NT2/D1 (cell line): ENCODE measurements at regions not wholly inside any gene's neighbourhood (a gene's known extent, or its start where the extent isn't known, plus 50 kb on each side); places are given as distances from the start of the nearest gene placed in this dataset.

Experiments used
- DNase-seq: peaks from one replicate; pipeline ENCODE4 v3.0.0-alpha.2; 2011; ENCODE audit warnings: low read depth, low spot score
- H3K27me3 ChIP-seq: 2 replicates; pipeline ENCODE4 v1.6.0; 2011; ENCODE audit warnings: mild to moderate bottlenecking; ENCODE audit not compliant: insufficient read length, insufficient read depth
- H3K36me3 ChIP-seq: 2 replicates; pipeline ENCODE4 v1.6.1; 2011; ENCODE audit warnings: mild to moderate bottlenecking, low read length, mixed read lengths; ENCODE audit not compliant: insufficient read depth, insufficient read length
- H3K4me1 ChIP-seq: 2 replicates; pipeline ENCODE4 v1.5.1; 2011; ENCODE audit not compliant: insufficient read depth, insufficient read length
- H3K4me3 ChIP-seq: 2 replicates; pipeline ENCODE4 v1.5.1; 2011; ENCODE audit warnings: low read depth; ENCODE audit not compliant: insufficient read length
- H3K9ac ChIP-seq: 2 replicates; pipeline ENCODE4 v1.6.0; 2011; ENCODE audit warnings: low read depth; ENCODE audit not compliant: insufficient read length
- H3K9me3 ChIP-seq: 2 replicates; pipeline ENCODE4 v1.5.1; 2011; ENCODE audit warnings: mild to moderate bottlenecking, low read length; ENCODE audit not compliant: insufficient read depth
- SUZ12 ChIP-seq: IDR thresholded peaks from 2 replicates; pipeline ENCODE4 v1.6.1; 2011; ENCODE audit not compliant: insufficient read length, insufficient read depth; ENCODE audit errors: extremely low read depth
- YY1 ChIP-seq: IDR thresholded peaks from 2 replicates; pipeline ENCODE4 v1.6.1; 2011; ENCODE audit not compliant: insufficient read length, insufficient read depth
- ZNF274 ChIP-seq: IDR thresholded peaks from 2 replicates; pipeline ENCODE4 v1.6.1; 2011; ENCODE audit warnings: mild to moderate bottlenecking, low read depth, low read length

DNA sequence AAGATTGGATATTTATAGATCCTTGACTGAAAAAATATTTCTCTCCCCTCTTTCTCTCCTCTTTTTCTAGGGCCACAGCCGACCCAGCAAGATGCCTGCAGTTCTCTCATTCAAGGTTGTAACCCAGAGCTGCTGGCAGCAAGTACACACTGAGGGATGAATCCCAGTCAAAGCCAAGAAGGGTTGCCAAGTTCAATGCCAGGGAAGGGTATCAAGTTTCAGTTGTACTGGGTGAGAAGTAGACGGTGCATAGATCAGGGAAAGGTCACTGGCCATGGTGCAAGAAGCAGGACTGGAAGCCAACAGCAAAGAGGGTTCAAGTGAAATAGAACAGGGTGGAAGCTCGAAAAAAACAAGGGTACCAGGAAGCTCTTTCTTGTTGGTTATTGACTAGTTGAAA, 170.2 kb downstream of the NRP2 start:
- no peaks in the 10 kb centered on the region for H3K9me3 ChIP-seq
- TF ChIP-seq ZNF274 (no peak), YY1 (no peak), SUZ12 (no peak)
- H3K9ac ChIP-seq: no peak overlapping the region
- H3K36me3 ChIP-seq: no peaks in the 10 kb centered on the region
- no peaks in the 10 kb centered on the region for H3K27me3 ChIP-seq
- no peak for DNase-seq
- no peaks in the 10 kb centered on the region for H3K4me1 ChIP-seq
- H3K4me3 ChIP-seq: no peak overlapping the region

- no peak for DNase-seq
- Histone ChIP-seq H3K36me3 (no peaks in the 10 kb centered on the region), H3K9ac (no peak overlapping the region), H3K9me3 (no peaks in the 10 kb centered on the region), H3K4me1 (no peaks in the 10 kb centered on the region), H3K4me3 (no peak overlapping the region), H3K27me3 (no peaks in the 10 kb centered on the region)
- TF ChIP-seq ZNF274 (no peak), YY1 (no peak), SUZ12 (no peak)
Observed at GRCh38 chr2:205850611-205851010, 168.3 kb downstream of the NRP2 start.

GRCh38 chr2:205850132-205850531, 167.8 kb downstream of the NRP2 start:
- H3K27me3 ChIP-seq: no peaks in the 10 kb centered on the region
- TF ChIP-seq SUZ12: no peak
- TF ChIP-seq YY1: no peak
- TF ChIP-seq ZNF274: no peak

GRCh38 chr2:205849136-205849535, 166.8 kb downstream of the NRP2 start:
- no peaks in the 10 kb centered on the region for H3K36me3 ChIP-seq
- no peak overlapping the region for H3K4me3 ChIP-seq
- DNase-seq: no peak
- no peaks in the 10 kb centered on the region for H3K4me1 ChIP-seq
- no peak overlapping the region for H3K9ac ChIP-seq
- no peaks in the 10 kb centered on the region for H3K9me3 ChIP-seq
- no peaks in the 10 kb centered on the region for H3K27me3 ChIP-seq
- TF ChIP-seq SUZ12: no peak
- no peak for TF ChIP-seq YY1
- no peak for TF ChIP-seq ZNF274

More at GRCh38 chr2:205850132-205850531, 167.8 kb downstream of the NRP2 start:
- Histone ChIP-seq H3K36me3 (no peaks in the 10 kb centered on the region), H3K4me3 (no peak overlapping the region), H3K4me1 (no peaks in the 10 kb centered on the region), H3K9me3 (no peaks in the 10 kb centered on the region), H3K9ac (no peak overlapping the region)
- no peak for DNase-seq

- H3K9ac ChIP-seq: no peak overlapping the region
- H3K4me1 ChIP-seq: no peaks in the 10 kb centered on the region
- no peaks in the 10 kb centered on the region for H3K9me3 ChIP-seq
- no peaks in the 10 kb centered on the region for H3K36me3 ChIP-seq
- H3K27me3 ChIP-seq: no peaks in the 10 kb centered on the region
- no peak overlapping the region for H3K4me3 ChIP-seq
- no peak for DNase-seq
- no peak for TF ChIP-seq ZNF274
- no peak for TF ChIP-seq YY1
- TF ChIP-seq SUZ12: no peak
Observed at GRCh38 chr2:205848601-205849000, 166.3 kb downstream of the NRP2 start.
